Motor neuron (in vitro differentiated cells): ENCODE measurements at regions not wholly inside any gene's neighbourhood (a gene's known extent, or its start where the extent isn't known, plus 50 kb on each side); places are given as distances from the start of the nearest gene placed in this dataset.
A peak's percentile ranks its signal among the peaks of the same experiment; 100 is the strongest.

Experiments used
- ATAC-seq, 8 experiments: fragments of 200-7000 bp; cut with Tn5 transposase; replicated peaks in 6 of 8; 2 replicates each; pipeline ENCODE4 v1.8.0; 2021; ENCODE audit warnings: mild to moderate bottlenecking in 8 of 8, moderate library complexity in 8 of 8
- H3K27ac ChIP-seq, 2 donors: fragments of 250-450 bp; sonication (Bioruptor Pico); 2 replicates each; pipeline ENCODE4 v1.9.0; 2021; ENCODE audit warnings: antibody characterized with exemption in 2 of 2, mild to moderate bottlenecking in 2 of 2, moderate library complexity in 1 of 2
- H3K4me1 ChIP-seq, 2 donors: fragments of 250-450 bp; sonication (Bioruptor Pico); replicated peaks in 1 of 2; 2 replicates each; pipeline ENCODE4 v1.6.1; 2021; ENCODE audit warnings: antibody characterized with exemption in 2 of 2, mild to moderate bottlenecking in 2 of 2, moderate library complexity in 1 of 2
- H3K4me3 ChIP-seq, 5 donors: fragments of 250-450 bp; sonication (Bioruptor Pico); 2 replicates each; pipeline ENCODE4 v1.9.0; 2021; ENCODE audit warnings: antibody characterized with exemption in 5 of 5, mild to moderate bottlenecking in 5 of 5, moderate library complexity in 4 of 5
- WGBS, 10 experiments: fragments of 450-650 bp; shearing (Covaris generic); methylation state at CpG; one replicate each; pipeline ENCODE4 v1.0.0; 2022; 5-methylcytosine and 5-hydroxymethylcytosine counted together
- in situ Hi-C, 9 experiments: fragments of 400-800 bp; cut with MboI; loops; one replicate each; pipeline ENCODE4 v1.15.0; 2021; ENCODE audit warnings: low sequenced_read_pairs in 9 of 9, low pct_unique_long_range_greater_than_20kb in 2 of 9; ENCODE audit not compliant: unreplicated experiment in 9 of 9

DNA sequence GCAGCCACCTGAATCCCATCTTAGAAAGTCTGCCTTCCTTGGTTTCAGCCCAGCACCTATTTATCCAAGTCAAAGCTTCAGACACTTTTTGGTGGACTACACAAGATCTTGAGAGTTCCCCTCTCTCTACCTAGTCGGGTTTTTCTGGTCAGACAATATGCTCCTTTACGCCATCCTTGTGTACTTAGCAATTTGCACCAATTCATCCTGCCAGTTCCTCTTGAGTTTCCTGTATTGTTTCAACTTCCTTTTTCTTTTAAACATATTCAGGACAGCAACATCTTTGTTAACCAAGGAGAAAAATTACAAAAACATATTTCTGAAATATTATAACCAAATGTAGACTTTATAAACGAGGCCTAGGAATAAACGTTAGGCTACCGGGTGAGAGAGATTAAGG lies 368.2 kb upstream of the CADM1 start:
- H3K27ac ChIP-seq = no peak overlapping the region
- no peak for ATAC-seq
- in situ Hi-C loops = no loop called here
- H3K4me1 ChIP-seq = peaks cover 11 to 14% of the 10 kb centered on the region in 2 donors
- 0 to 97% (median 75%) methylated on average over 2 to 5 of the region's 5 CpGs for WGBS, 10 experiments
- H3K4me3 ChIP-seq = no peak overlapping the region

DNA sequence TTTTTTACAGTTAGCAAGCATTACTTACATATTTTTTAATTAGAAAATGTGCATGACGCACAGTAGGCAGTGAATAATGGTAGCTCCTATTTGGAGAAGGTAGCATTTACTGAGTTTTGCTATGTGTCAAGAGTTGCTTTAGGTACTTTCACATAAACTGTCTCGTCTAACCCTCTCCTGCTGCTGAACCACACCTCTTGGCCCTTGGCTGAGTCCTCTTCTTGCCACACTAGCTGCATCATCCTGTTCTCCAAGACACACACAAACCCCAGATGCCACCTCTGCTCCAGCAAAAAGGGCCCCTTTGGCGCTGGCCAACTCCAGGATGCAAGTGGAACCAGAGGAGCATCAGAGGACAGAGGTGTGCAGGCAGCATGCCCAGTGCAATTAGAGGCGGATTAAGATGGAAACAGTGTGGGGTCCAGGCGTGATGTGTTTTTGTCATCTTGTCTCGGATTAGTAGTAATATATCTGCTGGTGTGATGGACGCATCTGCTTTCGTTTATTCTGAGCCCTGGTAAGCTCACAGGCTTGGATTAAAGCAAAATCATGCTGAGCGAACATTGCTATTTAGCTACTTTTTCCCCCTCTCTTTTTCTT lies 367.0 kb upstream of the CADM1 start:
- Histone ChIP-seq H3K4me1 (peaks cover 11 to 14% of the 10 kb centered on the region in 2 donors), H3K27ac (no peak overlapping the region), H3K4me3 (no peak overlapping the region)
- 0 to 100% (median 86%) methylated on average over 1 to 8 of the region's 9 CpGs; no CpG with 5 or more reads in 1 of the 10 experiments for WGBS, 10 experiments
- ATAC-seq = no peak
- in situ Hi-C loops = no loop called here

DNA sequence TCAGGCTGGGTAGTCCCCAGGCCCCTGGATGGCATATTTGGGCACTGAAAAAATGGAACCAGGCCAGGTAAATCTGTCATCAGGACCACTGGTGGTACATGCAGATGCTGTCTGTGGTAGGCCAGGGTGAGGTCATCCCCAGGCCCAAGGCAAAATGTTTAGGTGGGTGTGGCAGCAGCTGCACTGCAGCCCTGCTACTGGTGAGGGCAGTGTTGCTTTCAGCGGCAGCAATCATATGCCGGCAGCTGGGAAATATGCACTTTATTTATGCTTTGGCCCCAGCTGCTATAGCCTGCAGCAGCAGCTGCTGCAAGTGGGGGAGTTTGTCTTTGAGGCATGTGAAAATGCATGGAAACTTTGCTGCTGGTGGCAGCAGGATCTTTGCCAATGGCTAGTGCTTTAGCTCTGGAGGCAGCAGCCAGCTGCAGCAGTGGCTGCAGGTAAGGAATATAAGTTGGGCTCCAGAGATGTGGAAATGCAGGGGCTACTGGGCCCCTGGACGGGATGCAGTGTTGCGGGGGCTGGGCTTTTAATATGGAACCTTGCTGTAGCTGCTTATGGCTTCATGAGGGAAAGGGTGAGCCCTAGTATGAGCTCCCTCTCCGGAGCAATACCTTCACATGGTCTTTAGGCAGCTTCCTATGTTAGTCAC lies 365.7 kb upstream of the CADM1 start:
- peak; percentile 62 to 94 (median 88) for ATAC-seq
- Histone ChIP-seq H3K4me1 (peaks cover 11 to 14% of the 10 kb centered on the region in 2 donors), H3K27ac (no peak overlapping the region), H3K4me3 (no peak overlapping the region)
- in situ Hi-C loops = no loop called here
- WGBS, 10 experiments = 0 to 100% (median 57%) methylated on average over 1 to 5 of the region's 5 CpGs; no CpG with 5 or more reads in 3 of the 10 experiments

DNA sequence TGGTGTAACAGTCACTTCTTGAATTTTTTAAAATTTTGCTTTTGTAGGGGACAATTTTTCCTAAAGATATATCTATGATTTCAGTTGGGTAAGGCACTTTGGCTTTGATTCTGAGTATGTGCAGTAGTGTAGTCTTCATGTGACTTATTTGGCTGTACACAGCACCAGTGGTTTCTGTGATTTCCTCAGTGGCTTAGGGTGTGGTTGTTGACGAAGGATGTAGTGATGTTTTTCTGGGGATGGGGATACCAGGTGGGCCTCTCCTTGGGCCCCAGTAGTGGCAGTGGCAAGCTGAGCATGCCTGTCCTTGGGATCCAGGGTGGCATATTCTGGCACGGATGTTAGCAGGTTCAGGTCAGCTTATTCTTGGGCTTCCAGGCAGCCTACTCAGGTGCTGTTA lies 364.9 kb upstream of the CADM1 start:
- Histone ChIP-seq H3K4me1 (peaks cover 11 to 14% of the 10 kb centered on the region in 2 donors), H3K27ac (no peak overlapping the region), H3K4me3 (no peak overlapping the region)
- no peak for ATAC-seq
- in situ Hi-C loops = no loop called here
- WGBS, 10 experiments = 17 to 100% (median 33%) methylated on average over 1 of the region's 2 CpGs; no CpG with 5 or more reads in 7 of the 10 experiments

DNA sequence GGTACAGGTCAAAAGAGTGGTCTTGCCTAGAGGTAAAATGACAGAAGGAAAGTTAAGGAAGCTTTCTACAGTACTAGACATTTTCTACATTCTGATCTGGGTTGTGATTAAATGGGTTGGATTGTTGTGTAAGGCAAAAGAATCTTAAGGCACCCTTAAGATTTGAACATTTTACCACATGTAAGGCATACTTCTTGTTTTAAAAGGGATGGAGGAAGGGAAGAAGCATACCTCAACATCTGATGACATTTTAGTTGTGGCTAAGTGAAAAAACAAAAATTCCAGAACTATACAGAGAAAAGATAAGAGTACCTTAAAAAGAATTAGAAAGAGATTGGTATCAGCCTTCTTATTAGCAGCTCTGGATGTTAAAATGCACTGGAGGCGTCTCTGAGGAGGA lies 356.0 kb upstream of the CADM1 start:
- in situ Hi-C loops = no loop called here
- ATAC-seq = no peak
- H3K4me3 ChIP-seq = no peak overlapping the region
- no peaks in the 10 kb centered on the region for H3K4me1 ChIP-seq
- H3K27ac ChIP-seq = no peak overlapping the region
- WGBS, 10 experiments = 0 to 100% (median 42%) methylated on average over 1 of the region's 1 CpG; no CpG with 5 or more reads in 2 of the 10 experiments

DNA sequence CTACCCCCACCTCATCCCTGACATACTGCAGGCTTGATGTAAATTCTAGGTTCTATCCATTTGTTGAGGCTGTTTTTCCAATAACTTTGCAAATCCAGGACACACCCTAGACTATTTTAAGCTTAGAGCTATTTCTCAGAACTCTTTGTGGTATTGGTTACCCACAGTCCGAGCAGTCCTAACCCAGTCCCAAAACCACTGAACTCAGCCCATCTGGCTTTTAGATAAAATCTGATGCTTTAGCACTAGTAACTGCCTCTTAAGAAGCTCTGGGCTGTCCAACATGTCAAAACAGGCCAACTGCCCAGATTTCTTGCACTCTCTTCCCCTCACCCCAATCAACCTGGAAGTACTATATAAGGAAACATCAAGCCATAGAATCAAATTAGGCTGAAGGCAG lies 344.4 kb upstream of the CADM1 start:
- 11 to 100% (median 100%) methylated on average over 1 of the region's 1 CpG; no CpG with 5 or more reads in 5 of the 10 experiments for WGBS, 10 experiments
- no peak overlapping the region for H3K4me3 ChIP-seq
- in situ Hi-C loops = no loop called here
- H3K27ac ChIP-seq = no peak overlapping the region
- H3K4me1 ChIP-seq = no peaks in the 10 kb centered on the region
- peak in 2 of 8 experiments; percentile 89 to 91 for ATAC-seq

DNA sequence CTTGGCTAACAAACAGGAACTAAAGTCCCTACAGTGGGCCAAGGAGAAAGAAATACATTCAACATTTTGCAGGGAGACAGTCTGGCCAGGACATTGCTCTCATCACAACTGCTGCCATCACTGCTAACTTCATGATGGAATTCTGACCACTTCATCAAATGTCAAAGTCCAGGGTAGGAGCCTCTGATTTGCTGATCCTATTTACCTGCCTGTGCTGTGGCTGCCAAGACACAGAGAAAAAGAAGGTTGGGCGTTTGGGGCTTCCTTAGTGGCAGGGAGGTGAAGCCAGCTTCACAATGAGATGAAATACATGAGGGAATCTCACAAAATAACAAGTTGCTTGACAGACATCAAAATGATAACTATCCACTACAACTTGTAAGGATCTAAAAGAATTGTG lies 343.9 kb upstream of the CADM1 start:
- in situ Hi-C loops = no loop called here
- H3K4me3 ChIP-seq = no peak overlapping the region
- ATAC-seq = no peak
- no peaks in the 10 kb centered on the region for H3K4me1 ChIP-seq
- 0 to 100% (median 8%) methylated on average over 1 of the region's 1 CpG; no CpG with 5 or more reads in 4 of the 10 experiments for WGBS, 10 experiments
- no peak overlapping the region for H3K27ac ChIP-seq

DNA sequence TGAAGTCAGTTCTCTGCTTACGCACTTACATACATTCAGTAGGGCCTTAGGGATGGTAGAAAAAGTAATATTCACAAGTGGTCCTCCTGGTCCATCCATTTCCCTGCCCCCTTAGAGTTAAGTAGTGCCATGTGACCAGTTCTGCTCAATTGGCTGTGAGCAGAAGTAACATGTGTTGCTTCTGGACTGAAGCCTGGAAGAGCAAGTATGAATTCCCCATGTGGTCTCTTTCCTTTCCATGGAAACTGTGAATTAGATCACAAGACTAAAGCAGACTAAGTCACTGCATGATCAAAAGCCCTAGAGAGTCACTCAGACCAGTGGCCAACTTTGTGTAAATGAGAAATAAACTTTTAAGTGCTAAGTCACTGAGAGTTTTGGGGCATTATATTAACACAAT lies 341.7 kb upstream of the CADM1 start:
- no peak overlapping the region for H3K4me3 ChIP-seq

DNA sequence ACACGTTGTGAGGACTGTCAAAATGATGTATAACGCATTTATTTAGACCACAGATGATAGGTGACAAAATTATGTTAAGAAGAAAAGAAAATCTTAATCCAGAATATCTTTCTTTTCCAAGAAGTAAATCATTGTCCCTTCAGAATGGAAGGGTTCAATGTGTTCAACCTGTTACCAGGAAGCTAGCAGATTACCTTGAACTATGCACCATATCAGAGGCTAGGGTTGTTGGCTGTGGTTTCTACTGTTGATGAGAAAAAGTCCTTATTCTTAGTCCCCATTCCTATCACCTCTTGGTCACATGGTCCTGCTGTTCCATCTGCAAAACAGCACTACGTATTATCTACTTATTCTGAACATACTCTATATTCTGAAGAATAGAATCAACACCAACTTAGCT lies 339.5 kb upstream of the CADM1 start:
- no peak overlapping the region for H3K4me3 ChIP-seq
- no peaks in the 10 kb centered on the region for H3K4me1 ChIP-seq
- in situ Hi-C loops = no loop called here
- no peak for ATAC-seq
- 0 to 90% (median 45%) methylated on average over 1 to 3 of the region's 3 CpGs; no CpG with 5 or more reads in 1 of the 10 experiments for WGBS, 10 experiments
- no peak overlapping the region for H3K27ac ChIP-seq

More for the DNA sequence above, 341.7 kb upstream of the CADM1 start:
- peak in 4 of 8 experiments; percentile 20 to 96 (median 47) for ATAC-seq
- Histone ChIP-seq H3K27ac (no peak overlapping the region), H3K4me1 (no peaks in the 10 kb centered on the region)
- in situ Hi-C loops = no loop called here
- WGBS, 10 experiments = 0 to 100% (median 17%) methylated on average over 1 of the region's 1 CpG; no CpG with 5 or more reads in 7 of the 10 experiments

DNA sequence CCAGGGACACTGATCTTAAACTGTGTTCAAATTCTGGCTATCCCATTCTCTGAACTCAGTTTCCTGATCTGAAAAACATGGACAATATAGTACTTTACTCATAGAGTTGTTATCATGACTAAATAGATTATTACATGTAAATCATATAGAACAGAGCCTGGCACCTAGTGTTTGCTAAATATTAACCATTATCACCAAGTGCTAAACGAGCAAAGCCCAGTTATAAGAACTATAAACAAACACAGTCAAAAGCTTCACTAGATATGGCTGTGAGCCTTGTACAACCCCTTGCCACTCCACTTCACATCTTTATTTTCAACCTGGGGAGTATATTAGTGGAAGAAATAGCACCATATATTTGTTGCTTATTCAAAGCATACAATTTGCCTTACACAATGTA lies 338.9 kb upstream of the CADM1 start:
- H3K27ac ChIP-seq = no peak overlapping the region
- no peaks in the 10 kb centered on the region for H3K4me1 ChIP-seq
- WGBS, 10 experiments = 0 to 100% (median 13%) methylated on average over 1 of the region's 1 CpG; no CpG with 5 or more reads in 3 of the 10 experiments
- in situ Hi-C loops = no loop called here
- no peak for ATAC-seq
- no peak overlapping the region for H3K4me3 ChIP-seq

DNA sequence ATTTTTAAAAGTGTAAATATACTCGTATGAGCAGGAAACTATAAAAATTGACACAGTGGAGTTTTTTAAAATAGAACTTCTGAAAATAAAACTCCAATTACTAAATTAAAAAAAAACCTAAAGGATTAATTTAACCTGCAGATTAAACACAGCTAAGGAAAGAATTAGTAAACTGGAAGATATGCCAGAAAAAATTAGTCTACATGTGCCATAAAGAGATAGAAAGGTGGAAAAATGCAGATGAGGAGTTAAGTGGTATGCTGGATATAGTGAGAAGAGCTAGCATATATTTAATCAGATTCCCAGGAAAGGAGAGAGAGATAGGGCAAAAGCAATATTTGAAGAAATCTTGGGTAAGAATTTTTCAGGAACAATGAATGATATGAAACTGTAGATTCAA lies 315.8 kb upstream of the CADM1 start:
- 0 to 100% (median 77%) methylated on average over 1 of the region's 1 CpG; no CpG with 5 or more reads in 1 of the 10 experiments for WGBS, 10 experiments
- no peak for ATAC-seq
- Histone ChIP-seq H3K27ac (no peak overlapping the region), H3K4me1 (no peaks in the 10 kb centered on the region), H3K4me3 (no peak overlapping the region)
- in situ Hi-C loops = no loop called here

DNA sequence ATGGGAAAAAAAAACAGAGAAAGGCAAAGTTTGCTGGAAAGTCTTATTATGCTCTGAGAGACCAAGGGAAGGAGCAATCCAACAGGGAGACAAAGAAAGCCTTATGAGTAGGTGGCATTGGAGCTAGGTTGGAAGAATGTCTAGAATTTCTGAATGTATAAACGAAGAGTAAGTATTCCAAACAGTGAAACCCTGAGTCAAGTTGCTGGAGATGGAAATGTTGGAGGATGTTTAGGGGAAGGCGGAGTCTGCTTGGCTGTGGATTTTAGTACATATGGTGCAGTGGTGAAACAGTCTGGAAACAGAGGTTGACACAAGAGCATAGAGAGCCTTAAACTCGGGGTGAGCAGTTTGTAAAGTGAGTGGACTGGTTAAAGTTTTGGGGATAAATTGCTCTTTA lies 314.8 kb upstream of the CADM1 start:
- Histone ChIP-seq H3K4me1 (no peaks in the 10 kb centered on the region), H3K4me3 (no peak overlapping the region), H3K27ac (no peak overlapping the region)
- ATAC-seq = no peak
- in situ Hi-C loops = no loop called here
- WGBS, 10 experiments = 0 to 100% (median 83%) methylated on average over 1 to 3 of the region's 3 CpGs; no CpG with 5 or more reads in 1 of the 10 experiments

DNA sequence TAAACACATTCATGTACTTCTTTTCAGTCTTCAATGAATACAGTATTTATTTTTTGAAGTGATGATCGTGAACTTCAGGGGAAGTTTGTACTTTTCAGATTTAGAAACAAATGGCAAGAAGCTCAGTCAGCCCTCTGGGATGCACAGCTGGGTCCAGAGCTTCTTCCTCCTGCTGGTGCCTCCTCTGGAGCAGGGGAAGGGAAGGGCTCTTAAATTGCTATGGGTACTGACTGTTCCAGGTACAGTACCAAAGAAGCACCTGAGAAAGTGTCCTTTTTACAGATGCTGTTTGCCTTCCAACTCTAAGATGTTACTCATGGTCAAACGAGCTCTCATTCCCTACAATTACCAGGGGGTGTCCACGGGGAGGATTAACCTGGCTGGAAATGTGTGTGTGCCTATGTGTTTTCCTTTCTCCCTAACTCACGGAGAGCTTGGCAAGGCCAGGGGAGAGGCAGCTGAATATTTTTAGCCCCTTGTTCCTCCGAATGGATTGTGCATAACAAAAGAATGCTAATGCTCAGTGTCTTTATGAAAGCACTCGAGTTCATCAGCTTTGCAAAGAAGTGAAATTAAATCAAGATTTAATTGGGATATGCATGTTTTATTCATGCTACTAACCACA lies 313.7 kb upstream of the CADM1 start:
- H3K27ac ChIP-seq = no peak overlapping the region
- no peak overlapping the region for H3K4me3 ChIP-seq
- WGBS, 10 experiments = 0 to 44% (median 17%) methylated on average over 1 to 6 of the region's 6 CpGs
- in situ Hi-C loops = no loop called here
- ATAC-seq = peak in 3 of 8 experiments; percentile 49 to 69 (median 67)
- H3K4me1 ChIP-seq = no peaks in the 10 kb centered on the region
